ENCODE measurements at regions not wholly inside any gene's neighbourhood (a gene's known extent, or its start where the extent isn't known, plus 50 kb on each side); places are given as distances from the start of the nearest gene placed in this dataset.

GRCh38 chr2:21411741-21412140 lies 288.0 kb downstream of the TDRD15 start:
- ATAC-seq, result no peak
- intact Hi-C loops (cut with DNase I), result loop anchor here (10.0 kb wide), 1 partner anchor 133 kb away; no protein-coding TSS in a partner anchor
- DNase-seq (ENCODE audit: low spot score), result no peak

GRCh38 chr2:21412944-21413443 lies 289.2 kb downstream of the TDRD15 start:
- intact Hi-C loops (cut with DNase I), result loop anchor here (10.0 kb wide), 1 partner anchor 132 kb away; no protein-coding TSS in a partner anchor
- DNase-seq (ENCODE audit: low spot score) (no peak), ATAC-seq (no peak)

- intact Hi-C loops (cut with DNase I), result loop anchor here (10.0 kb wide), 1 partner anchor 130 kb away; no protein-coding TSS in a partner anchor
- no peak for ATAC-seq
- no peak for DNase-seq (ENCODE audit: low spot score)
Measured at GRCh38 chr2:21415234-21415633, 291.5 kb downstream of the TDRD15 start.

- no peak for DNase-seq (ENCODE audit: low spot score)
- intact Hi-C loops (cut with DNase I), result loop anchor here (10.0 kb wide), 1 partner anchor 129 kb away; no protein-coding TSS in a partner anchor
- ATAC-seq, result no peak
Measured at GRCh38 chr2:21416226-21416625, 292.5 kb downstream of the TDRD15 start.

- DNase-seq (ENCODE audit: low spot score) (no peak), ATAC-seq (no peak)
- intact Hi-C loops (cut with DNase I), result loop anchor here (10.0 kb wide), 1 partner anchor 126 kb away; no protein-coding TSS in a partner anchor
Measured at GRCh38 chr2:21418456-21418855, 294.7 kb downstream of the TDRD15 start.

- DNase-seq (ENCODE audit: low spot score) (no peak), ATAC-seq (no peak)
- intact Hi-C loops (cut with DNase I), result no loop called here
Measured at GRCh38 chr2:21420553-21421335, 297.0 kb downstream of the TDRD15 start.

- no peak for DNase-seq (ENCODE audit: low spot score)
- intact Hi-C loops (cut with DNase I), result no loop called here
- ATAC-seq, result no peak
Measured at GRCh38 chr2:21422050-21422449, 298.3 kb downstream of the TDRD15 start.

- ATAC-seq (no peak), DNase-seq (ENCODE audit: low spot score) (no peak)
- intact Hi-C loops (cut with DNase I), result no loop called here
Measured at GRCh38 chr2:21422724-21423522, 299.2 kb downstream of the TDRD15 start.

- DNase-seq (ENCODE audit: low spot score) (no peak), ATAC-seq (peak; percentile 46)
- intact Hi-C loops (cut with DNase I), result no loop called here
Measured at GRCh38 chr2:21423854-21424253, 300.1 kb downstream of the TDRD15 start.

GRCh38 chr2:21424375-21424774 lies 300.6 kb downstream of the TDRD15 start:
- ATAC-seq, result peak; percentile 53
- DNase-seq (ENCODE audit: low spot score), result no peak
- intact Hi-C loops (cut with DNase I), result no loop called here

GRCh38 chr2:21427606-21428005 lies 303.8 kb downstream of the TDRD15 start:
- DNase-seq (ENCODE audit: low spot score) (no peak), ATAC-seq (no peak)
- intact Hi-C loops (cut with DNase I), result no loop called here

- intact Hi-C loops (cut with DNase I), result no loop called here
- ATAC-seq (no peak), DNase-seq (ENCODE audit: low spot score) (no peak)
Measured at GRCh38 chr2:21428754-21429153, 305.0 kb downstream of the TDRD15 start.

- intact Hi-C loops (cut with DNase I), result no loop called here
- DNase-seq (ENCODE audit: low spot score), result no peak
- ATAC-seq, result no peak
Measured at GRCh38 chr2:21429747-21430146, 306.0 kb downstream of the TDRD15 start.

GRCh38 chr2:21431078-21431477 lies 307.3 kb downstream of the TDRD15 start:
- ATAC-seq (no peak), DNase-seq (ENCODE audit: low spot score) (no peak)
- intact Hi-C loops (cut with DNase I), result no loop called here

GRCh38 chr2:21438949-21439348 lies 315.2 kb downstream of the TDRD15 start:
- intact Hi-C loops (cut with DNase I), result no loop called here
- DNase-seq (ENCODE audit: low spot score), result no peak

GRCh38 chr2:21441442-21441841 lies 317.7 kb downstream of the TDRD15 start:
- intact Hi-C loops (cut with DNase I), result no loop called here
- ATAC-seq (no peak), DNase-seq (ENCODE audit: low spot score) (no peak)

More at GRCh38 chr2:21438949-21439348, 315.2 kb downstream of the TDRD15 start:
- ATAC-seq, result peak; percentile 69

GRCh38 chr2:21443494-21444105 lies 319.8 kb downstream of the TDRD15 start:
- no peak for ATAC-seq
- no peak for DNase-seq (ENCODE audit: low spot score)
- intact Hi-C loops (cut with DNase I), result no loop called here

GRCh38 chr2:21449881-21450280 lies 326.1 kb downstream of the TDRD15 start:
- intact Hi-C loops (cut with DNase I), result no loop called here
- DNase-seq (ENCODE audit: low spot score) (no peak), ATAC-seq (no peak)

- DNase-seq (ENCODE audit: low spot score) (no peak), ATAC-seq (no peak)
- intact Hi-C loops (cut with DNase I), result no loop called here
Measured at GRCh38 chr2:21451403-21451802, 327.6 kb downstream of the TDRD15 start.

All from sciatic nerve (tissue), 2 donors.